Activated CD4-positive, CD25-positive, alpha-beta regulatory T cell (primary cell): ENCODE measurements at regions not wholly inside any gene's neighbourhood (a gene's known extent, or its start where the extent isn't known, plus 50 kb on each side); places are given as distances from the start of the nearest gene placed in this dataset.

ENCODE experiments used
- DNase-seq, 4 experiments: peaks; one replicate each; lab custom pipeline; 2025; lab: John Stamatoyannopoulos, UW

DNA sequence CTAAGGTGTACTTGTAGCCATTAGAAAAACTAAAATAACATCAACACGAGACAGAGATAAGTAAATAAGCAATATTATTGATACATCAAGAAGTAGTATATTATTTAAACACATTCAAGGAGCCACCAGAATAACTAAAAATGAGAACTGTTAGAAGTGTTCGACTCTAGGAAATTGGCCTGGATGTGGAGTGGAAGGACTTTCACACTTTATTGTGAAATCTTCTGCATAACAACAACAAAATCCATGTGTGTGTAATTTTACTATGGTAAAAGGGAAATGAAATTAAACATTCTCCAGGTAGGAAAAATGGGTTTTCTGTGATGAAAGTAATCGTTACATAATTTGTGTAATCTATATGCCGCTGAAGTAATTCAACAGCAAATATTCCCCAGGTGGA is 96.3 kb upstream of the RNF152 start:
- no peak for DNase-seq

DNA sequence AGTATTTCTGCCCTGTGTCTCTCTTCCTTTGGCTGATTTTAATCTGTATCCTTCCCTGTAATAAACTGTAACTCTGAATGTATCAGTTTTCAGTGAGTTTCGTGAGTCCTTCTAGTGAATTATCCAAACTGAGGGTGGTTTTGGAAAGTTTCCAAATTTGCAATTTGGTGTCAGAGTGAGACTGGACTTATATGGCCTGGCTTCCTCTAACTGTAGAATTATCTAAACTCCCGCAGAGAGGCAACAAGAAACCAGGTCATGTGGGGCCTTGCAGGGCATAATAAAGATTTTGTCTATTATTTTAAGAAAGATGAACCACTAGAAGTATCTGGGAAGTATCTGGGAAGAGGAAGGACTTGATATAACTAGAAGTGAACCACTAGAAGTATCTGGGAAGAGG is 95.3 kb upstream of the RNF152 start:
- DNase-seq: no peak

DNA sequence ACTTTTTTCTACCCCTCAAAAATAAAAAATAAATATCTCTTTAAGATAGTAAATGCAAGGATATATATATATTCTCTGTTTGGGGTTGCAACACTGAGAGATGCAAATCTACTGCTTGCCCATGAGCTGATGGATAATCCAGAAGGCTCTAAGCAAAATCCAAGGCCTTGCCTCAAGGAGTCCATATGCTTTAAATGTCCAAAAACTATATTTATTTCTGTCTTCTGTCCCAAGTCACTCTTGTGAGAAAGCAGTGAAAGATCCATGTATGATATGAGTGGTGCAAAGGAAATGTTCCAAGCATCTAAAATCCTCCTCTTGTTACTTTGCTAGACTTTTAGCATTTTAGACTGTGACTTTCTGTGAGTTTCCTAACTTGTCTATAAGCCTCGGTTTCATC is 92.9 kb upstream of the RNF152 start:
- DNase-seq: no peak

DNA sequence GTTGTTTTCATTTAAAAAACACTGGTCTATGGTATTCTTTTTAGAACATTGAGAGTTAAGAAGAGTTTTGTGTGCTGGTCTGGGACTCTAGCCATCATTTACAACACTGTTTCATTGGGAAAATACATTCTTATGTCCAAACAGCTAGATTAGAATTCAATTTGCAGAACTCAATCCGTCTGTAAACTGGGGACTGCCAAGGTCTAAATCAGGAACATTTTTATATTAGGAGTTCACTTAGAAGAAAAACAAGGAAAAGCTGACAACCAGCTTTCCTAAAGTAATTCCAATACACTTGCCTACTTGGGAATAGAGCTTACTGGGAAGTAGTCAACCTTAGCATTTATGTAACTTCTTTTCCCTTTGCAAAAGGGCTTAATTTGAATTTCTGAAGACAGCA is 91.5 kb upstream of the RNF152 start:
- DNase-seq: no peak

DNA sequence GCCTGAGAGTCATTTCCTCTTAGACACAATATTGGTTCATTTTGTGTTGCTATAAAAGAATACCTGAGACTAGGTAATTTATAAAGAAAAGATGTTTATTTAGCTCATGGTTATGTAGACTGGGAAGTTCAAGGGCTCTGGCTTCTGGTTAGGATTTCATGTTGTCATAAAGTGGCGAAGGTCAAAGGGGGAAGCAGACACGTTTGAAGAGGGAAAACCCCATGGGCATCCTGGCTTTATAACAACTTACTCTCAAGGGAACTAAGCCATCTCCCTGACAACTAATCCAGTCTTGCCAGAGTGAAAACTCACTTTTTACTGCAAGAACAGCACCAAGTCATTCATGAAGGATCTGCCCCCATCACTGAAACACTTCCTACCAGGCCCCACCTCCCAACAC is 89.7 kb upstream of the RNF152 start:
- DNase-seq: no peak

DNA sequence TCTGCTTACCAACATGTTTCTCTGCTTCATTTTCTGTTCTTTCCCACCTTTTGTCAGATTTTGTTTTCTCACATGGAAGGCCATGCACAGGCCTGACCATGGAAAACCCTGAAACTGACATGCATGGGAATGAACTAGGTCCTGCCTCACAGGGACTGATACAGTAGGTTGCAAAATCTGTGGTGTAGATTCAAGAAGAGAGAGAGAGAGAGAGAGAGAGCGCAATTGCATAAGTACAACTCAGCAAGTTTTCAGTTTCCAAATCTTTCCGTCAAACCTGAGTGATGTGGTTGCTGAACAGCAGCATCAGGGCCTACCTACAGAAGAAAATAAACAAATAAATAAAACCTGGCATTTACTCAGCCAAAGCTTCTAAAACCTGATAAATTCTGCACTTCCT is 87.5 kb upstream of the RNF152 start:
- DNase-seq: no peak

DNA sequence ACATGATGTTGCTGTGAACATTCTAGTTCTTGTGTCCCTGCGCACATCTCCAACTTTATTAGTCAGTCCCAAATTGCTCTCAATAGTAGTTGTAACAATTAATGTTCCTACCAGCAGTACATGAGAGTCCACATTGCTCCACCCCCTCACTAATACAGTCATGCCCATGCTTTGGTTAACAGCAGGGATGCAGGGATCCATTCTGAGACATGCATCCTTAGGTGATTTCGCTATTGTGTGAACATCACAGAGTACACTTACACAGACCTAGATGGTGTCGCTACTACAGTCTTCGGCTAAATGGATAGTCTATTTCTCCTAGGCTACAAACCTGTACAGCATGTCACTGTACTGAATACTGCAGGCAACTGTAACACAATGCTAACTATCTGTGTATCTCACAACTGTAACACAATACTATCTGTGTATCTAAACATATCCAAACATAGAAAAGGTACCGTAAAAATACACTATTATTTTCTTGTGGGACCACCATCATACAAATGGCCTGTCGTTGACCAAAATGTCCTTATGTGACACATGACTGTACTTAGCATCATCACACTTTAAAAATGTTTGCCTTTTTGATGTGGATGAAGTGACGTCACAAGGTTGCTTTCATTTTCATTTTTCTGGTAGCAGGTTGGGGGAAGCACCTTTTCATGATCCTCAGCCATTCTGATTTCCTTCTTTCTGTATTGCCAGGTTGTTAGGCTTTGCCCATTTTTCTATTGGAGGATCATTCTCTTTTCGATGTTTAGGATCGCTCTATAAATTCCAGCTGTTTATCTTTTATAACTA is 82.9 kb upstream of the RNF152 start:
- DNase-seq: peak in 1 of 4 experiments; percentile 1

DNA sequence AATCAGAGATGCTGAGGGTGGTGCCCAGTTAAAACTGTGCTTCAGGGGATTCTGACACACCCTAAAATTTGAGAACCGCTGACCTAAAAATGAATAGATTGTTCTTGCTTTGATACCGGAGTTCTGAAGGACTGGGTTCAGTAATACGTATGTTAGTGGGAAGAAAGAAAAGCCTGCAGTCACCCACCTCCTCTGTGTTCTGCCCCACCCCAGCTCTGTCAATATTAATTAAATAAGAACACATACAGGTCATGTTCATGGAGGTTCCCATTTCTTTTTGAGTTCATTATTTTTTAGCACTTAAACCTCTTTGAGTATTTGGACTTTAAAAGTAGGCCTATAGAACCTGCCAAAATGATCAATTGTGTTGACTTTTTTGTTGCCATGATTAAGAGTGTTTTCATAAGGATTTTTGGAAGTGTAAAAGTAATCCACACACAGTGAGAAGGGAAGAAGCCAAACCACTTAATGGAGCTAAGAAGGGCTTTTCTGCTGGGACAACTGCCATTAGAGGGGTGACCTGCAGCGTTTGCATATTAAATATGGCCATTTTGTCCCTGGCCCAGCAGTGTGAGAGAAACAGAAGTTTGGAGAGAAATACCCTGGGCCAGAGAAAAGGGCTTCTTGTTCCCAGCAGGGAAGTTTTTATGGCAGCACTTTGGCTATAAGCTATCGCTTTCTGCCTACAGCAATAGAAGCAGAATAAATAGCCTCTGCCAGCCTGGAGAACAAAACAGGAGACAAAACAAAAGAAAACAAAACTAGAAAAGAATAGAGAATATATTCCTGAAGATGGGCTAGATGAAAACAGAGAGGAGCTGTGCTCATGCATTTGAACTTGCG is 80.7 kb upstream of the RNF152 start:
- no peak for DNase-seq

DNA sequence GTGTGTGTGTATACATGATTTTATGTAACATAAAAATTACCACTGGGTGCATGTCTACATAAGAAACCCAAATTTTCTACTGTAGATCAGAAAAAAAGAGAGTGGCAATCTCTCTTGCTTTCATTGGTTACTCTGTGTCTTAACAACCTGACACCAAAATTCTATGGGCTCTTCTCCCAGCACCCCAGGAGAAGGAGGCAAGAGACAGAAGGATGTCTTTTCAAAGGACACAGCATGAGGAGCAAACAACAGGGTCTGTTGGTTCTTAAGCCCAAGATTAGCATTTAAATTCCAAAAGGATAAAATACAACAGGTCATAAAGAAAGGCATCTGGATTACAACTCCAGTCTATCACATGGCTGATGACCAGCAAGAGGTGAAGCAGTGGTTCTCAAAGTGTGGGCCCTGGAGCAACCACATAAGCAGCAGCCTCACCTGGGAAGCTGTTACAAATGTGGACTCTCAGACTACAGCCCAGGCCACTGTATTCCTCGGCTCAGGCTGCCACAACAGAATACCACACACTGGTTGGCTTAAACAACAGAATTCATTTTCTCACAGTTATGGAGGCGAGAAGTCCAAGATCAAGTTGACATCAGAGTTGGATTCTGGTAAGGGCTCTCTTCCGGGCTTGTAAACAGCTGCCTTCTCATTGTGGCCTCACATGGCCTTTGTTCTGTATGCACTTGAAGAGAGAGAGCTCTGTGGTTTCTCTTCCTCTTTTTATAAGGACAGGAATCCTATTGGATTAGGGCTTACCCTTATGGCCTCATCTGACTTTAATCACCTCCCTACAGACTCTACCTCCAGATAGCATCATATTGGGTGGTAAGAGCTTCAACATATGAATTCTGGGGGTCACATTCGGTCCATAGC is 79.8 kb upstream of the RNF152 start:
- no peak for DNase-seq

DNA sequence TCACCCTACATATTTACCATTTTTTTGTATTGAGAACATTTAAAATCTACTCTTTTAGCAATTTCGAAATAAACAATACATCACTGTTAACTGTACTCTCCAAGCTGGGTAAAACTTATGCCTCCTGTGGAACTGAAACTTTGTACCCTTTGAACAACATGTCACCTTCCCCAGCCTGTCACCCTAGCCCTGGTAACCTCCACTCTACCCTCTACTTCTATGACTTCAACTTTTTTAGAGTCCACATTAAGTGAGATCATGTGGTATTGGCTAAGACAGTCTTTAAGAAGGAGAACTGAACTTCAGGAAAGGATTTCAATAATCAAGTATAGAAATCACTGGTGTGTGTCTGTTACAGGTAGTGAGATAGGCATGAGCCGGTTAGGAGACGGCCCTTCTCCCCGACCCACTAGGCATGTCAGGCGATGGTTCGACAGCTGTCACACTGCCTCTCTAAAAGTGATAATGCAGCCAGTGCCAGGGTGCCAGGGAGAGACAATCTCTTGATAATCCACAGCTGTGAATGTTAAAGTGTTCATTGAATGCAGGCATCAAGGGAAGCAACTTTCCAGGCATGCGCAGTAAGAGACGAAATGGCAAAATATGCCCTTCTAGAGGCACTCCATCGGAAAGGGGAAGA is 74.6 kb upstream of the RNF152 start:
- no peak for DNase-seq

DNA sequence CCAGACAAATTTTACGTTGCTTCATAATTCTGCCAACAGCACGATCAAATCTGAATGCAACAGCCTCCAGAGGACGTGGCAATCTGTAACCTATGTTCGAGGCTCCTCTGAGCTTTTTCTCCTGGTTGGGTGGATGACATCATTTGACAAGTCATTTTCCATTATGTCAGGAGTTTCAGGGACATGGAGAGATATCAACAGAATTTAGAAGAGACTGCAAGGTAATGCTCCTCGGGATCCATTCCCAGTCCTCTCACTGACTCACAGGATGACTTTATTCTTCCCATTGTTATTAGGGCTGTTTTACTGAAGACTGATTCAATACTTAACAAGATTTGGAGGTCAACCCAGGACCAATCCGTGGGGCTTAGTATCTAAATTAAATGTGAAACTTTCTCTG is 72.5 kb upstream of the RNF152 start:
- DNase-seq: no peak

DNA sequence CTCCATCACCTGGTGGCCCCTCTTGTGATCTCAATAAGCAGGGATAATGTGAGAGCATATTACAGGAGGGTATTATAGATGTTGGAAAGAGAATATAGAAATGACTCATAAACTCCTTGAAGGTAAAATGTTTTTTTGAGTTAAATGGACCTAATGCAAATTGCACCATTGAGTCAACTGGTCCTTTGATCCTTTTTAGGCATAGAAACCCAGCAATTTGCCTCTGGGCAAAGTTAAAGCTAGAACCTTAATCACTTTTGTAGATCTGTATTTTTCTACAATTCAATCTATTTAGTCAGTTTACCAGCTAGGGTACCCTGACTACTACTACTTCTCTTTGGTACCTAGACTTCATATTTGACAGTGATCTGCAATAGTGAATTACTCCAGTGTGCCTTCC is 71.8 kb upstream of the RNF152 start:
- DNase-seq: no peak

DNA sequence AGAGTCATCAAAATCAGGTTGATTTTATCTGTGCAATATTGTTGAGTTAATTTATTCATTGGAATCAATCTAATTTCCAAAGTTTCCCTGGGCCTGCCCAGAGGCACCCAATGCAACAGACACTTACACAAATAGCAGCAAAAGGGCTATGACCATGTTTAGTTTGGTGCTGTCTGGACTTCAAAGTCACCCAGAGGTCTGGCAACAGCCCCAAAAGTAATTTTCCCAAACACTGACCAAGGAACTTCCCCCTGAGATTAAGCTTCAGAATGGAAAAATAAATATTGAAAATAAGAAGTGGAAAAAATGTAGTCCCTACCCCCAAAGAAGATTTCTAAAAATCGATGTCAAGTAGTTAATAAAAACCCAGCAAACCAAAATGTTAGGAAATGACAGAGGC is 70.9 kb upstream of the RNF152 start:
- no peak for DNase-seq

DNA sequence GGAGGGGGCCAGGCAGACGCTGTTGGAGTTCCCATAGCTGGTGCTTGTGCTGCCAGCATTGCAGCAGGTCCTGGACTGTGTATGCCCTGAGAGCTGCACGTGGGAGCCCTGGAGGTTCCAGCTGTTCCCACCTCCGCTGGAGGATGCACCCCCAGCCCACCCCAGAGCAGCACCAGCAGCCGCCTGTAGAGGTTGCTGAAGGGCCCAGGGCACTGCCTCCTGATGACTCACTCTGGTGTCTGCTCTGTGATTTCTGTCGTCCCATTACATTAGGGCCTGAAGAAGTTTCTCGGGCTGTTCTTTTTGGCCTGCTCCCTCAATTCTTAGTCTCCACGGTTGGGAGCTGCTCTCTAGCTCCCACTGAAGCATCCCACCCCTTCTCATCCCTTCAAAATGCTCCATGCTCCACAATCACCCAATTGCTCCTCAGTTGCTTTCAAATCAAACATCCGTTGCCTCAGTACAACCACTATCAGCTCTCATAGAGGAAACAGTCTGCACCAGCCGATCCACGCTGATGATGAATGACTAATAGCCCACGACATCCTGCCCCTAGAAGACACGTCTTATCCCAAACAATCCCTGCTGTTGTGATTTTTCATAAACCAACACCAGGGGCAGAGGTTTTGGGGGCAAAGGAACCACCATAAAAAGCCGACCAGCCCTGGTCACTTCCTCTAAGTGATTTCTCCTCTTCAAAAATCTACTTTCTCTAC is 65.2 kb upstream of the RNF152 start:
- DNase-seq: no peak

DNA sequence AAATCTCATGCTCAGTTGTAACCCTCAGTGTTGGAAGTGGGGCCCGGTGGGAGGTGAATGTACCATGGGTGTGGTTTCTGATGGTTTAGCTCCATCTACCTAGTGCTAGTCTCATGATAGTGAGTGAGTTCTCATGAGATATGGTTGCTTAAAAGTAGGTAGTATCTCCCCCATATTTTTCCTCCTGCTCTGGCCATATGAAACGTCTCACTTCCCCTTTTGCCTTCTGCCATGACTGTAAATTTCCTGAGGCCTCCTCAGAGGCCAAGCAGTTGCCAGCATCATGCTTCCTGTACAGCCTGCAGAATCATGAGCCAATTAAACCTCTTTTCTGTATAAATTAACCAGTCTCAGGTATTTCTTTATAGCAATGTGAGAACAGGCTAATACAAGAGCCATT is 62.8 kb upstream of the RNF152 start:
- no peak for DNase-seq

DNA sequence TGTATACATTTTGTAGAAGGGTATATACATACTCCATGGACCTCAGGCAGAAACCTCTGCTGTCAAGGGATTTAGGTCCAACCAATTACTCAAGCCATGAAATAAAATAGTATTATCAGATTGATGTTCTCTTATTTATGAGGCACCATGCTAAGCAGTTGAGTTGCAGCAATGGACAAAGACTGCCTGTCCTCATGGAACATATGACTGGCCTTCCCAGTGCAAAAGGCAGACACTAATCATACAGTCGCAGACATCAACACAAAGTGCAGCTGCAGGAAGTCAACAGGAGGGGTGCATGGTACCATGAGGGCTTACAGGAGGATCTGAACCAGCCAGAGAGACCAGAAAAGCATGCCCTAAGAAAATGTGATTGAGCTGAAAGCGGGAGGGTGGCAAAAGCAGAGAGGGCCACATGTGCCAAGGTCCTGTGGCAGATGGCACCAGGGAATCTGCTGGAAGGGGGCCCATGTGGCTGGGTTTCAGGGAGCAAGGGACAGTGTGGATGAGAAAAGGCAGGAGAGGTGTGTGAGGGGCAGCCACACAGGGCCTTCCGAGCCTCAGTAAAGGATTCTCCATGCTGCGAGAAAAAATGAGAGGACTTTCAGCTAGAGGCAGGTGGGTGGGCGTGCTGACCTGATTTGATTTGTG is 61.4 kb upstream of the RNF152 start:
- DNase-seq: no peak

DNA sequence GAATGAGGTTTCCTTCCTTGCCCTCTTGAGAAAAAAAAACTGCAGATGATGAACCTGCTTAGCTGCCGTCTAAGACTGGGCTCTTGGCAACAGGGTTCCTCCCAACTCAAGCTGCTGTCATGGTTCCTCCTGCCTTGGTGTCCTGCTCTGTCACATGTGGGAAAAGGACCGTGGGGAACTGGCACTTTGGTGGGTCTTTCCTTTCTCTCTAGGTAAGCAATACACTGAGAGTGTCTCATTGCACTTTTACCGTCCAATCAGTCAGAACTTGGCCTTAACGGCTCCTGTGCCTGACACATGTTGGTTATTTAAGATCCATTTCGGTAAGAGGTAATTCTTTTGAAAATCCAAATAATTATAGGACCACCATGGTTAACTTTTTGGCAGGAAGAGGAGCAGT is 60.8 kb upstream of the RNF152 start:
- DNase-seq: no peak

DNA sequence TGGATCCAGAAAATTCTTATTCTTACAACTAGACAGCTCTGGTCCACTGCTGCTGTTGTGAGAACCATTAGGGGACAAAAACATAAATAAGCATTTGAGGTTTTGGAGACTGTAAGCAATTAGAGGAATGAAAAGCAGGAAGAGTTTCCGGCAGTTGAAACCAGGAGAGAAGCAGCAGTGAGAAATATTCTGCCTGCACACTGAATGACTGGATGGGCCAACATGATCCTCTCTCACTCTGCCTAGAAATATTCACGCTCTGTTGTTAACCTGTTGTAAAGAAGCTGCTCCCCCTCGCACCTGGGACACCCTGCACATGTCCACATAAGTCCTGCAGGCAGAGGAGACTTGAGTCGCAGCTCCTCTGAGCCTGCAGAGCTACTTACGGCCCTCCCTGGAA is 60.4 kb upstream of the RNF152 start:
- DNase-seq: no peak

DNA sequence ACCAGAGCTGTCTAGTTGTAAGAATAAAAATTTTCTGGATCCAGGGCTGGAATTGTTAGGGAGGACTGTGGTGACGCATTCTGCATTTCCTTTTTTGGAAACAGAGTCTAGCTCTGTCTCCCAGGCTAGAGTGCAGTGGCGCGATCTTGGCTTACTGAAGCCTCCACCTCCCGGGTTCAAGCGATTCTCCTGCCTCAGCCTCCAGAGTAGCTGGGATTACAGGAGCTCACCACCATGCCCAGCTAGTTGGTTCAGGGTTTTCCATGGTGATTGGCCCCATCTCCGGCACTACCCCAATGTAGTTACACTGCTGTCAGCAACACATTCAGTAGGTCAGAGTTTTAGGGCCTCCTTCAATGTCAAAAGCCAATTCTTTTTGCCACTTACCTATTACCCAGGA is 58.6 kb upstream of the RNF152 start:
- DNase-seq: no peak

DNA sequence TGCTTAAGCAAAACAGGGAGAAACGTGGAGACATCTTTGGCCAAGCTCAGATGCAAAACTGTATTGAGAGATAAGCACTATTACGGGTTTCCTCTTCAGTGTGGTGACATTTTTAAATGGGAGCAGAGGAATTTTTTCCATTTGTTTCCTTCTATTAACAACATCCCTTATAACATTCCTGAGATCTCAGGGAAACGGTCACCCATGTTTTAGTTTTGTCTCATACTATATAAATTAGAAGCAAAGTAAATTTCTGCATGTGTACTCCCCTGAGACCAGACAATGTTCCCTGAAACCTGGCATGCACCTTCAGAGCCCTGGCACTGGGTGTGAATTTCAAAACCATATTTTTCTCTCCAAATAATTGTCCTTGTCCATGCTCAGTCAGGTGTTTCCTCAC is 57.6 kb upstream of the RNF152 start:
- no peak for DNase-seq

DNA sequence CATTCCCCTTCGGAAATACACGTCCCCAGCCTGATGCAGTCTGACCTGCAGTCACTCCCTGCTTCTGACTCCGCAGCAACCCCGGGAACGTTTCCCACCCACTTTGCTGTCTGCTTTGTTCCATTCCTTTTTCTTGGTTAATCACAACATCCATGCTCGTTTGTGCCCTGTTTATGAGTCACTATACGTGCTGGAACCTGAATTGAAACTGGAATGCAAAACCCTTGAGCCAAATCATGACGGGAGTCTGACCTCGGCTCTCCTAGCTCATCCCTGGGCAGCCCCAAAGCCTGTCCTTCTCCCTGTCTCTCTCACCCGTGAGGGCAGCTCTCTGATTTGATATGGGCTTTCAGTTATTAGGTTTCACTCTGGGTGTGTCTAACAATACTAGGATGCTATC is 57.1 kb upstream of the RNF152 start:
- DNase-seq: no peak
